ENCODE measurements at regions not wholly inside any gene's neighbourhood (a gene's known extent, or its start where the extent isn't known, plus 50 kb on each side); places are given as distances from the start of the nearest gene placed in this dataset.

GRCh38 chr18:73045037-73045436, 177.2 kb upstream of the NETO1 start:
- TF ChIP-seq CTCF (IDR thresholded peaks at IDR 0.05; ENCODE audit: low read depth, low read length, missing input control): no peak
- no peak for TF ChIP-seq MAX (IDR thresholded peaks at IDR 0.05)
- no peak for TF ChIP-seq EGR1 (IDR thresholded peaks at IDR 0.05; ENCODE audit: low read depth in 2 of 2)

Data from liver (tissue), 3 donors.